ENCODE measurements at regions not wholly inside any gene's neighbourhood (a gene's known extent, or its start where the extent isn't known, plus 50 kb on each side); places are given as distances from the start of the nearest gene placed in this dataset.

- no peaks in the 10 kb centered on the region for H3K4me1 Mint-ChIP-seq (ENCODE audit: unreplicated experiment)
- H3K4me3 Mint-ChIP-seq (ENCODE audit: unreplicated experiment): no peak overlapping the region
- no peaks in the 10 kb centered on the region for H3K36me3 Mint-ChIP-seq (ENCODE audit: unreplicated experiment)
- H3K27ac Mint-ChIP-seq (ENCODE audit: unreplicated experiment): no peak overlapping the region
- DNase-seq (ENCODE audit: extremely low spot score, unreplicated experiment): no peak
- H3K9me3 Mint-ChIP-seq (ENCODE audit: unreplicated experiment): no peaks in the 10 kb centered on the region
- peaks cover 10% of the 10 kb centered on the region for H3K27me3 Mint-ChIP-seq (ENCODE audit: unreplicated experiment)
- no peak for TF ChIP-seq CTCF (IDR thresholded peaks at IDR 0.05)
These were observed 58.2 kb upstream of the SMARCA2 start for GRCh38 chr9:1956958-1957357.

GRCh38 chr9:1957856-1958255 lies 57.3 kb upstream of the SMARCA2 start:
- Mint-ChIP-seq H3K27me3 (ENCODE audit: unreplicated experiment) (peaks cover 10% of the 10 kb centered on the region), H3K4me1 (ENCODE audit: unreplicated experiment) (peaks cover 6% of the 10 kb centered on the region), H3K36me3 (ENCODE audit: unreplicated experiment) (no peaks in the 10 kb centered on the region), H3K27ac (ENCODE audit: unreplicated experiment) (no peak overlapping the region), H3K9me3 (ENCODE audit: unreplicated experiment) (no peaks in the 10 kb centered on the region), H3K4me3 (ENCODE audit: unreplicated experiment) (no peak overlapping the region)
- no peak for TF ChIP-seq CTCF (IDR thresholded peaks at IDR 0.05)
- no peak for DNase-seq (ENCODE audit: extremely low spot score, unreplicated experiment)

GRCh38 chr9:1959371-1959770 lies 55.8 kb upstream of the SMARCA2 start:
- Mint-ChIP-seq H3K4me1 (ENCODE audit: unreplicated experiment) (peaks cover 6% of the 10 kb centered on the region), H3K36me3 (ENCODE audit: unreplicated experiment) (no peaks in the 10 kb centered on the region), H3K4me3 (ENCODE audit: unreplicated experiment) (no peak overlapping the region), H3K27me3 (ENCODE audit: unreplicated experiment) (peaks cover 10% of the 10 kb centered on the region), H3K27ac (ENCODE audit: unreplicated experiment) (no peak overlapping the region), H3K9me3 (ENCODE audit: unreplicated experiment) (no peaks in the 10 kb centered on the region)
- DNase-seq (ENCODE audit: extremely low spot score, unreplicated experiment): no peak
- TF ChIP-seq CTCF (IDR thresholded peaks at IDR 0.05): no peak

- H3K36me3 Mint-ChIP-seq (ENCODE audit: unreplicated experiment): no peaks in the 10 kb centered on the region
- TF ChIP-seq CTCF (IDR thresholded peaks at IDR 0.05): no peak
- no peak overlapping the region for H3K4me3 Mint-ChIP-seq (ENCODE audit: unreplicated experiment)
- no peak for DNase-seq (ENCODE audit: extremely low spot score, unreplicated experiment)
- H3K27me3 Mint-ChIP-seq (ENCODE audit: unreplicated experiment): peaks cover 7% of the 10 kb centered on the region
- no peaks in the 10 kb centered on the region for H3K9me3 Mint-ChIP-seq (ENCODE audit: unreplicated experiment)
- no peak overlapping the region for H3K27ac Mint-ChIP-seq (ENCODE audit: unreplicated experiment)
- H3K4me1 Mint-ChIP-seq (ENCODE audit: unreplicated experiment): peaks cover 6% of the 10 kb centered on the region
These were observed 54.7 kb upstream of the SMARCA2 start for GRCh38 chr9:1960342-1961042.

GRCh38 chr9:1962122-1962521 lies 53.0 kb upstream of the SMARCA2 start:
- Mint-ChIP-seq H3K27me3 (ENCODE audit: unreplicated experiment) (peaks cover 3% of the 10 kb centered on the region), H3K4me3 (ENCODE audit: unreplicated experiment) (no peak overlapping the region)

More at GRCh38 chr9:1962122-1962521, 53.0 kb upstream of the SMARCA2 start:
- DNase-seq (ENCODE audit: extremely low spot score, unreplicated experiment): no peak
- Mint-ChIP-seq H3K9me3 (ENCODE audit: unreplicated experiment) (no peaks in the 10 kb centered on the region), H3K36me3 (ENCODE audit: unreplicated experiment) (no peaks in the 10 kb centered on the region), H3K27ac (ENCODE audit: unreplicated experiment) (peak overlapping the region; percentile 23), H3K4me1 (ENCODE audit: unreplicated experiment) (peaks cover 6% of the 10 kb centered on the region)
- TF ChIP-seq CTCF (IDR thresholded peaks at IDR 0.05): no peak

Data from osteocyte (in vitro differentiated cells).